GM19372 (cell line): ENCODE measurements at regions not wholly inside any gene's neighbourhood (a gene's known extent, or its start where the extent isn't known, plus 50 kb on each side); places are given as distances from the start of the nearest gene placed in this dataset.
"Not testable (repeated sequence)": the region's sequence is repeated elsewhere in the genome, so short reads cannot be mapped to it uniquely, and the experiment has no call there.

ENCODE experiments used
- ATAC-seq: cut with Tn5 transposase; IDR thresholded peaks from one replicate; pipeline ENCODE4 v1.9.1; 2021; ENCODE audit warnings: mild to moderate bottlenecking, low read depth, moderate library complexity; ENCODE audit not compliant: unreplicated experiment

GRCh38 chr3:153866901-153867300, 254.3 kb upstream of the ARHGEF26 start:
- ATAC-seq: no peak

- ATAC-seq: not testable (repeated sequence)
These were observed 246.8 kb upstream of the ARHGEF26 start for GRCh38 chr3:153874348-153874747.

GRCh38 chr3:153880493-153880892, 240.7 kb upstream of the ARHGEF26 start:
- ATAC-seq: no peak

DNA sequence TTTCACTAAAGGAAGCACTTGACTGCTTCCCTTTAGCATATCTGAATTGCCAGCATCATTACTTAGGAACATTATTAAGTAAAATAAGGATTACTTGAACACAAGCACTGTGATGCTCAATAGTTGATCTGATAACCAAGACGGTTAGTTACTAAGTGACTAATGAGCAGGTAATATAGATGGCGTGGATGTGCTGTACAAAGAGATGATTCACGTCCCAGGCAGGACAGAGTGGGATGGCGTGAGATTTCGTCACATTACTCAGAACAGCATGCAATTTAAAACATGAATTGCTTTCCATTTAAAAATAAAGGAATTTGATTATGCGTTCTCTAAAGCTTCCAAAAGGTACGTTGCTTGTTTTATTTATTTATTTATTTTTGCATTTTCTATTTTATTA, 240.0 kb upstream of the ARHGEF26 start:
- ATAC-seq: no peak

DNA sequence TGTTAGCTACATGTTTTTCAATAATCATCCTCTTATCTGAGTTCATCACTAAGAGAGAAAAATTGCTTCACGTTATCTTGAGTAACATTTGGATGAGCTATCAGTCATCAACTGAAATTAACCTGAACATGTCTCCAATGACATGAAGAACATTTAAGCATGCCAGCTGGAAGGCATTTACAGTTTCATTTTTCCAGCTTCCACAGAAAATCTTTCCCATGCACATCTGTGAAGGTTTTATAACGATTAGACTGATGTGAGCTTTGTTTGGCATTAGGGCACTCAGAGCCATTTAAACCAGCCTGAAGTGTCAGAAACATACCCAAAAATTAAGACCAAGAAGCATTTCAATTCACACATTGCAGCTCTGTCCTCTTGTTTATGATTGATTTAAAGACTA, 235.8 kb upstream of the ARHGEF26 start:
- no peak for ATAC-seq

DNA sequence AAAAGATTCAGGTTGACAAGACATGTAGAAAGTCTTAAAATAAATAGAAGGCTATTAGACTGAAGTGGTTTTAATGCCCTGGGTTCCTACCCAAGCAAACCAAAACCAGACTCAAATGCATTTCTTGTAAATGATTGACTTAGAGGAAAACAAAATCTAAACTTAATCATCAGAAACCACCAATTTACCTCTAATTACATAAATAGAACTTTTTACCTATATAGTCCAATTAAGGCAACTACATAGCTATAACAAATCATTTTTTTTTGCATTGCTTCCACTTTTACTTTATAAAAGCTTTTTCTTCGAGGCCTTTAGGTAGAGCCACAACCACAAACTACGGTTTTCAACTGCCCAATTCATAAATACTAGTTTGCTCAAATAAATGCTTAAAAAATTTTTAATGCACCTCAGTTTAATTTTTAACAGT, 231.3 kb upstream of the ARHGEF26 start:
- ATAC-seq: peak; percentile 58

DNA sequence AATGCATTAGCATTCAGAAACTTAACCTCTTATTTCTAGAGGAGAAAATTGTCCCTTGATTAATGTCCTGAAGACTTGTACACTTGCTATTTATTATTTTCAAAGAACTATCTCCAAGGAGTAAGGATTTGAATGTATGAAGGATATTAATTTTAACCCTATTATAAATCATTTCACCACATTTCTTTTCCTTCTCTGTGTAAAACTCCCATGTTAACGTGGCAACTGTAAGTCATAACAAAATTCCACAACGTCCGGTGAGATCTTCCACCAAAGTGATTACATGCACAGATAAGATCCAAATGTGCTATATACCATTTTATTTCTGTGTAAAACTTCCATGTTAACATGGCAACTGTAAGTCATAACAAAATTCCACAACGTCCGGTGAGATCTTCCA, 229.1 kb upstream of the ARHGEF26 start:
- ATAC-seq: no peak

- no peak for ATAC-seq
These were observed 226.3 kb upstream of the ARHGEF26 start for GRCh38 chr3:153894857-153895256.

DNA sequence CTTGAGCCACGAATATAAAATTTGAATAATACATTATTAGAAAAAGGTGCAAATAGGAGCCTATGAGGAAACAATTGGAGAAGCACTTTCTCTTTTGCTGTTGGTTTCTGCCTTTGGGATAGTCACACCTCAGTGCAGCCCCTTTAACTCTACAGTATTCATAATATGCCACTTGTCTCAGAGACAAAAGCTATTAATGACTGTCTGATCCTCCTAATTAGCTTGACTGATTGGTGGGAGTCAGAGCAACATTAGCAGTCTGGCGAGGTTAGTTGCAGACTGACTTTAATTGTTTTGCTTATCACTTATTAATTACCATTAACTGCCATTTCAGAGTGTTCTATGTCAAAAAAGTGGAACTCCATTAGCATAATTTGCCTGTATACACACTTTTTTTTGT, 225.0 kb upstream of the ARHGEF26 start:
- ATAC-seq: no peak

GRCh38 chr3:153897025-153897723, 224.0 kb upstream of the ARHGEF26 start:
- ATAC-seq: peak; percentile 67

DNA sequence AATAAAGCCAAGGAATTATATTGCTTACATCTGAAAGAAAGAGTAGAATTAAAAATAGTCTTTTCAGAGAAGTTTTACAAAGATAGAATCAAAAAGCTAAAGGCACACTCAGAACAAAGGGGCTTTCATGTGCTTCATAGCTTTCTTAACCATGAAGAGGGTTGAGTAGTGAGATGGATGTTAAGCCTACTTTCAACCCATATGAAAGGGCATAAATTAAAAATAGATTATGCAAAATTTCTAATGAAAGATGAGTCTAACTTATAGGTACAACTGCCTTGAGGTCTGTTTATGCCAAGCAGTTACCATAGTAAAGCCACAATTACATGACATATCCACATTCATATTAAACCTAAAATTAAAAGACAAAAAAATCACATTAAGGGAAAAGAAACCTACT, 223.3 kb upstream of the ARHGEF26 start:
- peak; percentile 68 for ATAC-seq

- no peak for ATAC-seq
These were observed 220.0 kb upstream of the ARHGEF26 start for GRCh38 chr3:153901152-153901551.

GRCh38 chr3:153901991-153902390, 219.2 kb upstream of the ARHGEF26 start:
- ATAC-seq: no peak

DNA sequence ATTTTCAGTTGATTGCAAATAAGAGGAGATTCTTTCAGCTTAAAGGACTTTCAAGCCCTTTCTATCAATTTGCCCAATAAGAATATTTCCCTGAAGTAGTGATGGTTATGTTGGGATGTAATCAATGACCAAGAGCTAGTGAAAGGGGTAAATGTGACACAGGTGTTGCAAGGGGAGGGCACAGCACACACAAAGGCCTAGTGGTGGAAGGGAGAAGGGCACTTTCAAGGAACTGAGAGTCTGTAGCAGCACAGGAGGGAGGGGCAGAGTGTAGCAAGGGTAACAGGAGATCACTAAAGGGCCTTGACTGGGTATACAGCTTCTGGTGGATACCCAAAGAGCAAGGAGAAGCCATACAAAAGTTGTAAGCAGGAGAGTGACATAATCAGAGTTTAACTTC, 217.8 kb upstream of the ARHGEF26 start:
- peak; percentile 74 for ATAC-seq

DNA sequence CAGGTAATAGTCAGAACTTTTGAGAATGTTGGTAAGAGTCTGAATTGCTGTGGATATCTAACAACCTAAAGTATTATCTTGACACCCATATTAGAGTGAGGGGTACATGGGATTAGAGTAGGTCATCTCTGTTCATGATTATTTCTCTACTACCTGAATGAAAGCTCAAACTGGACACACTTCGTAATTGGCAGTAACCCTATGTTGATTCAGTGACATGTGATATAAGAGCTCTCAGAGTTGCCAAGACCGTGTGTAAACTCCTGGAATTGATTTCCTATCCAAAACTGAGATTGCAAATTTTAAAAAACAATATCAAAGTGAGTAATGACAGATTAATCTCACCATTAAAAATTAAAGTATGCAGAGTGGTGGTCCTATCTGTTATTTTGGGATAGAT, 214.8 kb upstream of the ARHGEF26 start:
- no peak for ATAC-seq

DNA sequence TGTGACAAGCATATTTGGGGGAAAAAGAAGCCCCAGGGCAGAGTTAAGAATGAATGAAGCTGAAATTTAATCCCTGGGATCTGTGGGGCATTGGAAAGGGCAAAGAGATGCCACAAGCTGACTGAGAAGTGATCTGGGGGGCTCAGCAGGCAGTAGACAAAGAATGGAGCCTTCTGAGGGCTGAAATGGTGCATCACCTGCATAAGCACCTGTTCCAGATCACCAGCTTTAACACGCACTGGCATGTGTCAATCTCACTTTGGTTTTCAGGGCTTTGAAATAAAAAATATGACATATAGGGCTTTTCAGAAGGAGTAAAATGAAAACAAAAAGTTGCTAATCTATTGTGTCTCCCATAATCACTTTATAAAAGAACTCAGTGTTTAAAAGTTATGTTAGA, 210.8 kb upstream of the ARHGEF26 start:
- ATAC-seq: no peak

DNA sequence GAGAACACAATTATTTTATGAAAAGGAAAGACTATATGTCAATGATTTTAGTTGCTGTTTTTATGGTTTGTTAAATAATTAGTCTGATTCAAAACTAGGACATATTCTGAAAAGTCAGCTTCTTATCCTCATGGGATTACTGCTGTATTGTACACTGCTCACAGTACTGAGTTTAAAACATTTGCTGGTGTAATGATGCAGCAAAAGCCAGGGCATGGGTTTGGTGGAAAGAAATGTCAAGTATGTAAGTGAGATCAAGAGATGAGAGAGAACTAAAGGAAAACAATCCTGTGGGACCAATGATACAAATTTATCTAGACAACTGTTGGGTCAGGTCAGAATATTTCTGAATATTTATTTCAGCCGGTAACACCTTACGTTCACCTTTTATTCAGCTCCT, 210.1 kb upstream of the ARHGEF26 start:
- ATAC-seq: no peak

DNA sequence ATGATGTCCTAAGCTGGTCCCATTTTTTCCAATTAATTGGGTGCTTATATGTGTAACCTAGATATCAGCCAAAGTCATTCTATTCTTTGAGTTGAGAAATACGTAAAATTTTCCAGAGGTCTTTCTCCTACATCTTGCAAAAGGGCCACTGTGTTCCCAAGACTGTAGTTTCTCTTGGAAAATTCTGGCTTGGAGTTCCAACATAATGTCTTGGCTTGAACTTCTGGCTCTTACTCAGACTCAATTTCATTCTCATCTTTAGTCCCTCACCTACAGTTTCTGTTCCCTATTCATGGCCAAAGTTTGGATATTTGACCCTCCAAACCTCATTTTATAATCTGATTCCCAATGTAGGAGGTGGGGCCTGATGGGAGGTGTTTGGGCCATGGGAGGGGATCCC, 201.4 kb upstream of the ARHGEF26 start:
- no peak for ATAC-seq

DNA sequence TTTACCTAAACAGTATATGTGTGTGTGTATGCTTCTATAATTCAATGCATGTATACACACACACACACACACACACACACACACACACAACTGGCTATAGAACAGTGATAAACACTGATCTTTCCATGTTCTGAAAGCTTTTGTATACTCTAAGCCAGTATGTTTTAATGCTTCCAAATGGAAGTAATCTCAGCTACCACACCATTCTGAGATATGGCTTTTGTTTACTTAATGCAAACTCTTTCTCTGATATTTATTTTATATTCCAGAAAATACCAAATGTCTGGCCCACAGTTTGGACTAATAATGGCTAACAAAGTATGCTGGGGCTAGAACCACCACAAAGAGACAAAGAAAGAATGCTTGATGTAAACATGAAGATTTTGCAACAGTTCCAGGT, 199.4 kb upstream of the ARHGEF26 start:
- no peak for ATAC-seq

GRCh38 chr3:153925841-153926514, 195.2 kb upstream of the ARHGEF26 start:
- no peak for ATAC-seq

DNA sequence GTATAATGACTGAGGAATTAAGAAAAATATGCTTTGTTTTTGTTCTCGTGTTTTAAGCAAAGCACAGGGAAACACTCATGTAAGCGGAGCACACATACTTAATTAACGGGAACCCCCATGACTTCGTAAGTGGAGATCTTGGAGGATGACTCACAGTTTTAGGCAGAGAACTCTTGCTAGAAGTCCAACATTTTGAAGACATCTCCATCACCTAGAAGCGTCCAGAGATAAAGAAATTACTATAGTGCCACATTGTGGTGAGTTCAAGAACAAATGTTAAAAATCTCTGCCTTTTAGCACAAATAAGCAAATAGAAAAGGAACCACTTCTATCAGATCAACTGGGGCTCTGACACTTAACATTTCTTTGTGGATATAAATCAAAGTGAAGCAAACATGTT, 194.1 kb upstream of the ARHGEF26 start:
- ATAC-seq: peak; percentile 81

DNA sequence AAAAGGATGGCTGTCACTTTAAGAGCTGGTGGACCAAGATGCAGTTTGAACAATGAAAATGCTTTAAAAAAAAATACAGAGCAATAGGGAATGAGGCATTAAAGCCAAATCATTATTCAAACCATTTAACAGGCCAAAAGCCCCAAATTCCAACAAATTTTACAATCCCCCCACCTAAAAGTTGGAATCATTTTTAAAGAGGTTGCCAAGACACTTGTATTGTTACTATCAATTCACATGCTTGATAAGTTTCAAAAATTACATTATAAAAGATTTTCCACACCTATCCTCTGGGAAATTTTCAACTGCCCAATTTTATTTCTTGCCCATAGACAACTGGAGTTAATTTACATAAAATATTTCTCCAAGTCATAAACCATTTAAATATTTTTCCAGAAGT, 192.3 kb upstream of the ARHGEF26 start:
- ATAC-seq: no peak
